PC-9 (cell line): ENCODE measurements at regions not wholly inside any gene's neighbourhood (a gene's known extent, or its start where the extent isn't known, plus 50 kb on each side); places are given as distances from the start of the nearest gene placed in this dataset.

ENCODE experiments used
- BruUV-seq: library from RNA; stranded (reverse); fragments of 400-500 nt; replicated peaks from 2 replicates; lab custom pipeline; 2021; lab: Mats Ljungman, UMichigan
- CTCF ChIA-PET: fragments of 300-600 bp; sonication (Branson Sonifier 250); formaldehyde crosslinking; loops from one replicate; lab custom pipeline; 2022; ENCODE audit warnings: antibody characterized with exemption; lab: Charles Lee
- POLR2A ChIA-PET: fragments of 300-600 bp; sonication (Branson Sonifier 250); formaldehyde crosslinking; loops from one replicate; lab custom pipeline; 2022; ENCODE audit warnings: antibody characterized with exemption; ENCODE audit not compliant: unreplicated experiment; lab: Charles Lee
- DNase-seq, 2 experiments: peaks; one replicate each; pipeline versions ENCODE4 v3.0.0 to v3.0.0-alpha.2; 2015 to 2022; ENCODE audit warnings: mixed read lengths in 1 of 2
- H2AFZ ChIP-seq: fragments of 200-600 bp; sonication (generic); 2 replicates; pipeline ENCODE4 v1.8.1; 2017; ENCODE audit warnings: antibody characterized with exemption
- H3F3A ChIP-seq: fragments of 200-600 bp; sonication (generic); 2 replicates; pipeline ENCODE4 v1.8.1; 2017; ENCODE audit warnings: antibody characterized with exemption, mild to moderate bottlenecking, low read depth; ENCODE audit not compliant: insufficient read depth
- H3K27ac ChIP-seq: fragments of 200-600 bp; sonication (generic); 2 replicates; pipeline ENCODE4 v1.6.1; 2016; ENCODE audit warnings: mixed run types
- H3K27me3 ChIP-seq: fragments of 200-600 bp; sonication (generic); 2 replicates; pipeline ENCODE4 v1.6.1; 2016; ENCODE audit warnings: low read depth, mixed run types; ENCODE audit not compliant: insufficient read depth
- H3K36me3 ChIP-seq: fragments of 200-600 bp; sonication (generic); 2 replicates; pipeline ENCODE4 v1.6.1; 2016; ENCODE audit warnings: low read depth, mixed run types
- H3K4me1 ChIP-seq: fragments of 200-600 bp; sonication (generic); replicated peaks from 2 replicates; pipeline ENCODE4 v1.6.1; 2016; ENCODE audit warnings: mixed run types; ENCODE audit not compliant: insufficient read depth
- H3K4me2 ChIP-seq: fragments of 200-600 bp; sonication (generic); 2 replicates; pipeline ENCODE4 v1.6.1; 2017; ENCODE audit warnings: mixed run types
- H3K4me3 ChIP-seq: fragments of 200-600 bp; sonication (generic); 2 replicates; pipeline ENCODE4 v1.6.1; 2016; ENCODE audit warnings: mixed run types
- H3K79me2 ChIP-seq: fragments of 200-600 bp; sonication (generic); 2 replicates; pipeline ENCODE4 v1.6.1; 2017; ENCODE audit warnings: low read depth, mixed run types
- H3K9me2 ChIP-seq: fragments of 200-600 bp; sonication (generic); 2 replicates; pipeline ENCODE4 v1.8.1; 2017; ENCODE audit warnings: mild to moderate bottlenecking; ENCODE audit not compliant: insufficient read depth
- H3K9me3 ChIP-seq: fragments of 200-600 bp; sonication (generic); 2 replicates; pipeline ENCODE4 v1.8.1; 2016; ENCODE audit warnings: low read depth; ENCODE audit not compliant: insufficient read depth
- H4K20me1 ChIP-seq: fragments of 200-600 bp; sonication (generic); 2 replicates; pipeline ENCODE4 v1.8.1; 2017; ENCODE audit not compliant: insufficient read depth
- EZH2 ChIP-seq: fragments of 200-600 bp; sonication (generic); IDR thresholded peaks from 2 replicates; pipeline ENCODE4 v1.8.0; 2017; ENCODE audit warnings: antibody characterized with exemption, low read depth
- intact Hi-C: fragments of 100-400 bp; cut with micrococcal nuclease; formaldehyde crosslinking; loops from one replicate; pipeline ENCODE4 v1.10.0; 2022; ENCODE audit not compliant: unreplicated experiment
- TF ChIP-seq, protein P1 (sequence below): fragments of 200-600 bp; sonication (generic); conservative IDR thresholded peaks from 2 replicates; pipeline ENCODE4 v1.6.1; 2017; ENCODE audit warnings: mixed run types, antibody characterized with exemption, mild to moderate bottlenecking, moderate library complexity

GRCh38 chr6:166765234-166765541 lies 138.1 kb upstream of the RPS6KA2 start:
- Histone ChIP-seq H2AFZ (no peak overlapping the region), H3K36me3 (no peaks in the 10 kb centered on the region), H3K27ac (no peak overlapping the region), H4K20me1 (no peaks in the 10 kb centered on the region), H3K9me2 (no peaks in the 10 kb centered on the region), H3K4me2 (no peak overlapping the region), H3K79me2 (no peaks in the 10 kb centered on the region), H3K4me1 (no peaks in the 10 kb centered on the region), H3F3A (no peaks in the 10 kb centered on the region), H3K27me3 (no peaks in the 10 kb centered on the region; the same call in 1 of the 2 replicates), H3K9me3 (no peaks in the 10 kb centered on the region), H3K4me3 (no peak overlapping the region)
- no peak for DNase-seq
- BruUV-seq, result no TSS peak
- CTCF ChIA-PET, result no interaction called here
- intact Hi-C loops, result no loop called here
- TF ChIP-seq, protein P1, sequence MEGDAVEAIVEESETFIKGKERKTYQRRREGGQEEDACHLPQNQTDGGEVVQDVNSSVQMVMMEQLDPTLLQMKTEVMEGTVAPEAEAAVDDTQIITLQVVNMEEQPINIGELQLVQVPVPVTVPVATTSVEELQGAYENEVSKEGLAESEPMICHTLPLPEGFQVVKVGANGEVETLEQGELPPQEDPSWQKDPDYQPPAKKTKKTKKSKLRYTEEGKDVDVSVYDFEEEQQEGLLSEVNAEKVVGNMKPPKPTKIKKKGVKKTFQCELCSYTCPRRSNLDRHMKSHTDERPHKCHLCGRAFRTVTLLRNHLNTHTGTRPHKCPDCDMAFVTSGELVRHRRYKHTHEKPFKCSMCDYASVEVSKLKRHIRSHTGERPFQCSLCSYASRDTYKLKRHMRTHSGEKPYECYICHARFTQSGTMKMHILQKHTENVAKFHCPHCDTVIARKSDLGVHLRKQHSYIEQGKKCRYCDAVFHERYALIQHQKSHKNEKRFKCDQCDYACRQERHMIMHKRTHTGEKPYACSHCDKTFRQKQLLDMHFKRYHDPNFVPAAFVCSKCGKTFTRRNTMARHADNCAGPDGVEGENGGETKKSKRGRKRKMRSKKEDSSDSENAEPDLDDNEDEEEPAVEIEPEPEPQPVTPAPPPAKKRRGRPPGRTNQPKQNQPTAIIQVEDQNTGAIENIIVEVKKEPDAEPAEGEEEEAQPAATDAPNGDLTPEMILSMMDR, result no peak
- POLR2A ChIA-PET, result no interaction called here

DNA sequence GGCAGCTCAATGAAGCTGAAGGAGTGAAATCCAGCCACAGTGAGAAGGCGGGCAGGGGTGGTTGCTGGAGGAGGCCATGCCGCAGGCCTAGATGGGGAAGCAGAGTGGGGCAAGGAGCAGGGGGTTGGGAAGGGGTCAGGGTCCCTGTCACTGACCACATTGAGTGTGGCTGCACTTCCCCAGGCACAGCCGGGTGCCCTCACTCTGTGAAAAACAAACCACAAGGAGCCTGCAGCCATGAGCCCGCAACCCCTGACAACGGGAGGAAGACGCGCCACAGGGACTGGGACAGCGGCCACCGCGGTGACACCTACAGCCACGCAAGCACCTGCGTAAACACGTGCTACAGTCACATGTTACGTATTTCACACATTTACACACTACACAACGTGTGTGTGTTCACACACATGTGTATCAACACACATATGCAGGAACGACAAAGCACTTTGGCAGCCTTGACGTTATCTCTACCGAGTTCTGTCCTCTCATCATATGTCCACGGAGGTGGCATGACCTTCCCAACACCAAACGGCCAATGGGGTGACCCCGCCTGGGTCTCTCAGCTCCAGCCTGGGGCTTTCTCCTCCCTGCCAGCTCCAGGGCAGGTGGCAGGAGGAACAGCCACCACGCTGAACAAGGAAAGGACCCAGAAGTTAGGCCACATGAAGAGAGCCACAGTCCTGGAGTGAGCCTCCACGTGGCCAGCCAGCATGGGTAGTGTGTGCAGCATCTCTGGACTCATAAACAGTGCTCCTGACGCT lies 137.6 kb upstream of the RPS6KA2 start:
- no peak for TF ChIP-seq EZH2
- TF ChIP-seq, protein P1, result no peak
- no peaks in the 10 kb centered on the region for H4K20me1 ChIP-seq
- intact Hi-C loops, result no loop called here
- no peaks in the 10 kb centered on the region for H3K79me2 ChIP-seq
- no peaks in the 10 kb centered on the region for H3K36me3 ChIP-seq
- no TSS peak for BruUV-seq
- POLR2A ChIA-PET, result no interaction called here
- H3K27ac ChIP-seq, result no peak overlapping the region
- DNase-seq, result no peak
- H3F3A ChIP-seq, result no peaks in the 10 kb centered on the region
- H3K4me3 ChIP-seq, result no peak overlapping the region
- no peak overlapping the region for H2AFZ ChIP-seq
- H3K27me3 ChIP-seq, result no peaks in the 10 kb centered on the region; the same call in 1 of the 2 replicates
- H3K9me2 ChIP-seq, result no peaks in the 10 kb centered on the region
- no peaks in the 10 kb centered on the region for H3K9me3 ChIP-seq
- no peaks in the 10 kb centered on the region for H3K4me1 ChIP-seq
- CTCF ChIA-PET, result no interaction called here
- no peak overlapping the region for H3K4me2 ChIP-seq

DNA sequence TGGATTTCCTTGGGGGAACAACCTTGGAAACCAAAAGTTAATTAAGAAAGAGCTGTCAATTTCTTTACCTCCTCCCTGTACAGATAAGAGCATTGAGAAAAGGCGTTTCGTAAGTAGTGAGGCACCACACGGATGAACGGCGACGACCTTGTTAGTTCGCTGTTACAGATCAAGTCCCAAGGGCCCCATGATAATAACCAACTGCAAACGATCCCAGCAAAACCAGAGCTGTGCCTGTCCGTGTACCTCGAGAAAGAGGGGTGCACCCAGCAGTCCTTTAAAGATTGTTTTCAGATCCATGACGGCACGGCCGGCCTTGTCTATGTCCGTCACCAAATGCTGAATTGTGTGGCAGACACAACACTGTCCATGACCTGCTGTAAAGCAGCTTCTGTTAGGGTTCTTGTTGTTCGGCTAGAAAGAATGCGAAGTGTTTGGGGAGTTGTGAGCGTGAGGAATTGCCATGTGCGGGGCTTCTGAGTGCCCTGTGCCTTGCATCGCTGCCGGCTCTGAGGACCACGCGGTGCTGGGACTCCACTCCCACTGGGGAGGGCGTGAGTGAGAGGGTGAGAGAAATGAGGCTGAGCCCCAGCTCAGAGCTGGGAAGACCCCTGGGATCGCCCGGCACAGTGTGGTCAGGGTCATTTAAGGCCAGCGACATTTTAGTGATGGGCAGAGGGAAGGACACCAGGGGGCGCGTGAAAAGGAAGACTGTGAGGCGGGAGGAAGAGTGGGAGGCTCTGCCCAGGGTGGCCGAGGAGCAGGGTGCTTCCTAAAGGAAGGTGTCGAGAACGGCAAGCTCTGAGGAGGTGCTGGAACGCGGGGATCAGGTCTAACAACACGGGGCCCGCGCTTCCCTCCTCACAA lies 136.8 kb upstream of the RPS6KA2 start:
- H4K20me1 ChIP-seq, result no peaks in the 10 kb centered on the region
- peaks cover 2% of the 10 kb centered on the region; the same call in 1 of the 2 replicates for H3K27me3 ChIP-seq
- H3K4me2 ChIP-seq, result no peak overlapping the region
- H3K36me3 ChIP-seq, result no peaks in the 10 kb centered on the region
- POLR2A ChIA-PET, result no interaction called here
- H3F3A ChIP-seq, result no peaks in the 10 kb centered on the region
- TF ChIP-seq EZH2, result no peak
- TF ChIP-seq, protein P1, result no peak
- no peak overlapping the region for H3K4me3 ChIP-seq
- H2AFZ ChIP-seq, result no peak overlapping the region
- CTCF ChIA-PET, result no interaction called here
- BruUV-seq, result no TSS peak
- DNase-seq, result no peak
- intact Hi-C loops, result no loop called here
- no peaks in the 10 kb centered on the region for H3K9me3 ChIP-seq
- no peak overlapping the region for H3K27ac ChIP-seq
- H3K79me2 ChIP-seq, result no peaks in the 10 kb centered on the region
- H3K4me1 ChIP-seq, result no peaks in the 10 kb centered on the region
- no peaks in the 10 kb centered on the region for H3K9me2 ChIP-seq
